HepG2 (cell line): ENCODE measurements at regions not wholly inside any gene's neighbourhood (a gene's known extent, or its start where the extent isn't known, plus 50 kb on each side); places are given as distances from the start of the nearest gene placed in this dataset.
A peak's percentile ranks its signal among the peaks of the same experiment; 100 is the strongest.

ENCODE experiments used
- ATAC-seq: fragments of 200-7000 bp; cut with Tn5 transposase; 3 replicates; pipeline ENCODE4 v1.9.1; 2020; ENCODE audit warnings: mild to moderate bottlenecking, moderate library complexity
- BruUV-seq: library from RNA; stranded (reverse); fragments of 400-500 nt; replicated peaks from 2 replicates; lab custom pipeline; 2021; lab: Mats Ljungman, UMichigan
- CTCF ChIA-PET: fragments of 300-600 bp; formaldehyde crosslinking; extraction: SDS; loops from one replicate; lab custom pipeline; 2021; ENCODE audit warnings: low total read pairs, inconsistent platforms, low intra/inter-chr PET ratio; lab: Yijun Ruan, JAX
- POLR2A ChIA-PET: fragments of 350-600 bp; sonication (Branson Sonifier 250); formaldehyde crosslinking; loops from one replicate; lab custom pipeline; 2020; ENCODE audit warnings: antibody characterized with exemption, inconsistent platforms; lab: Yijun Ruan, JAX
- DNase-seq: peaks from one replicate; pipeline ENCODE4 v3.0.0-alpha.2; 2015; ENCODE audit warnings: low spot score
- FAIRE-seq: peaks from 3 replicates; lab custom pipeline; 2011; peaks lifted over from hg19 to GRCh38; lab: Jason Lieb, UNC
- H2AFZ ChIP-seq: one replicate; pipeline ENCODE4 v1.6.1; 2011; ENCODE audit warnings: low read length, inconsistent platforms
- H3K27ac ChIP-seq: fragments of 300-600 bp; 3 replicates; pipeline ENCODE4 v1.8.0; 2011; ENCODE audit warnings: mixed run types, mild to moderate bottlenecking, mixed read lengths, low read length, inconsistent platforms; ENCODE audit not compliant: insufficient read depth; ENCODE audit errors: extremely low read length
- H3K27me3 ChIP-seq, 2 experiments: fragments of 200-600 bp in 1 of 2; 2 replicates in 1 of 2; 3 replicates in 1 of 2; pipeline versions ENCODE4 v1.6.0 to v1.8.0; 2011; ENCODE audit warnings: low read length in 2 of 2, mild to moderate bottlenecking in 2 of 2, moderate library complexity in 2 of 2, inconsistent platforms in 1 of 2; ENCODE audit not compliant: insufficient read depth in 2 of 2, control insufficient read depth in 1 of 2
- H3K36me3 ChIP-seq, 2 experiments: fragments of 200-600 bp in 1 of 2; replicated peaks in 1 of 2; 2 replicates in 1 of 2; 3 replicates in 1 of 2; pipeline versions ENCODE4 v1.5.1 to v1.8.0; 2011; ENCODE audit warnings: low read length in 2 of 2, inconsistent platforms in 1 of 2; ENCODE audit not compliant: insufficient read depth in 2 of 2, control insufficient read depth in 1 of 2
- H3K4me1 ChIP-seq: 2 replicates; pipeline ENCODE4 v1.5.1; 2012; ENCODE audit warnings: low read length, inconsistent platforms; ENCODE audit not compliant: insufficient read depth
- H3K4me2 ChIP-seq: 2 replicates; pipeline ENCODE4 v1.6.0; 2011; ENCODE audit warnings: low read depth, low read length, inconsistent platforms
- H3K4me3 ChIP-seq, 3 experiments: fragments of 200-600 bp in 1 of 3; sonication (generic), shearing (Covaris generic) in 1 of 3; replicated peaks in 1 of 3; 2 replicates each; pipeline ENCODE4 v1.5.1; 2011 to 2016; ENCODE audit warnings: low read length in 3 of 3, inconsistent platforms in 2 of 3, low read depth in 2 of 3, mild to moderate bottlenecking in 2 of 3, control low read depth in 1 of 3, mixed read lengths in 1 of 3; ENCODE audit not compliant: insufficient read depth in 1 of 3
- H3K79me2 ChIP-seq: one replicate; pipeline ENCODE4 v1.6.1; 2011; ENCODE audit warnings: low read length, inconsistent platforms; ENCODE audit not compliant: insufficient read depth
- H3K9ac ChIP-seq: 2 replicates; pipeline ENCODE4 v1.6.0; 2011; ENCODE audit warnings: mild to moderate bottlenecking, low read depth, low read length, inconsistent platforms; ENCODE audit not compliant: insufficient read depth
- H3K9me3 ChIP-seq: 2 replicates; pipeline ENCODE4 v1.5.1; 2012; ENCODE audit warnings: mild to moderate bottlenecking, low read length
- H4K20me1 ChIP-seq: 2 replicates; pipeline ENCODE4 v1.6.0; 2011; ENCODE audit warnings: inconsistent platforms, mild to moderate bottlenecking, low read length, moderate library complexity; ENCODE audit not compliant: insufficient read depth
- ELF3 ChIP-seq: IDR thresholded peaks from 2 replicates; pipeline ENCODE4 v1.6.1; 2016; ENCODE audit warnings: missing genetic modification reagents, missing compliant biosample characterization
- ETV5 ChIP-seq: IDR thresholded peaks from 2 replicates; pipeline ENCODE4 v1.6.1; 2018; ENCODE audit warnings: missing biosample characterization, missing genetic modification reagents, inconsistent platforms, borderline replicate concordance
- FOXA3 ChIP-seq: IDR thresholded peaks from 2 replicates; pipeline ENCODE4 v1.6.1; 2016; ENCODE audit warnings: missing genetic modification reagents, missing compliant biosample characterization
- KLF9 ChIP-seq: IDR thresholded peaks from 2 replicates; pipeline ENCODE4 v1.6.1; 2016; ENCODE audit warnings: low read depth
- RFX3 ChIP-seq: IDR thresholded peaks from 2 replicates; pipeline ENCODE4 v1.6.1; 2016; ENCODE audit warnings: missing biosample characterization, missing genetic modification reagents
- SALL1 ChIP-seq: sonication (generic); formaldehyde crosslinking; IDR thresholded peaks from 2 replicates; pipeline ENCODE4 v1.8.0; 2022; ENCODE audit warnings: mild to moderate bottlenecking, missing genetic modification reagents
- ZFX ChIP-seq: sonication (generic); formaldehyde crosslinking; IDR thresholded peaks from 2 replicates; pipeline ENCODE4 v1.4.0; 2020; ENCODE audit warnings: mild to moderate bottlenecking, low read depth, missing genetic modification reagents, moderate library complexity
- ZFY ChIP-seq: sonication (generic); formaldehyde crosslinking; IDR thresholded peaks from 2 replicates; pipeline ENCODE4 v1.4.0; 2020; ENCODE audit warnings: missing genetic modification reagents
- ZNF501 ChIP-seq: sonication (generic); formaldehyde crosslinking; IDR thresholded peaks from 2 replicates; pipeline ENCODE4 v1.5.1; 2020; ENCODE audit warnings: mild to moderate bottlenecking, moderate library complexity, missing genetic modification reagents
- WGBS: methylation state at CpG from one replicate; pipeline ENCODE4 v1.1.6; 2017; ENCODE audit warnings: low lambda C conversion rate; 5-methylcytosine and 5-hydroxymethylcytosine counted together
- in situ Hi-C: cut with HindIII; loops from 2 replicates; pipeline ENCODE4 v1.10.0; 2017; ENCODE audit warnings: low pct_unique_long_range_greater_than_20kb; ENCODE audit not compliant: extremely low pct_ligation_motif_present
- intact Hi-C: fragments of 100-400 bp; cut with micrococcal nuclease; formaldehyde crosslinking; loops from one replicate; pipeline ENCODE4 v1.10.0; 2022; ENCODE audit not compliant: unreplicated experiment
- TF ChIP-seq, protein P1 (sequence below): sonication (generic); formaldehyde crosslinking; IDR thresholded peaks from 2 replicates; pipeline ENCODE4 v1.5.1; 2020; ENCODE audit warnings: missing genetic modification reagents, mild to moderate bottlenecking, borderline replicate concordance
- TF ChIP-seq, protein P2 (sequence below): IDR thresholded peaks from 2 replicates; pipeline ENCODE4 v1.4.0; 2020; ENCODE audit warnings: mild to moderate bottlenecking, missing genetic modification reagents
- TF ChIP-seq, protein P3 (sequence below): IDR thresholded peaks from 2 replicates; pipeline ENCODE4 v1.6.1; 2012; ENCODE audit warnings: low read depth, low read length, improper control_type of control experiment
- TF ChIP-seq, protein P4 (sequence below): IDR thresholded peaks from 2 replicates; pipeline ENCODE4 v1.6.1; 2016; ENCODE audit warnings: low read depth
- TF ChIP-seq, protein P5 (sequence below): sonication (generic); formaldehyde crosslinking; IDR thresholded peaks from 2 replicates; pipeline ENCODE4 v1.8.1; 2023; ENCODE audit warnings: missing genetic modification reagents, inconsistent platforms, borderline replicate concordance

DNA sequence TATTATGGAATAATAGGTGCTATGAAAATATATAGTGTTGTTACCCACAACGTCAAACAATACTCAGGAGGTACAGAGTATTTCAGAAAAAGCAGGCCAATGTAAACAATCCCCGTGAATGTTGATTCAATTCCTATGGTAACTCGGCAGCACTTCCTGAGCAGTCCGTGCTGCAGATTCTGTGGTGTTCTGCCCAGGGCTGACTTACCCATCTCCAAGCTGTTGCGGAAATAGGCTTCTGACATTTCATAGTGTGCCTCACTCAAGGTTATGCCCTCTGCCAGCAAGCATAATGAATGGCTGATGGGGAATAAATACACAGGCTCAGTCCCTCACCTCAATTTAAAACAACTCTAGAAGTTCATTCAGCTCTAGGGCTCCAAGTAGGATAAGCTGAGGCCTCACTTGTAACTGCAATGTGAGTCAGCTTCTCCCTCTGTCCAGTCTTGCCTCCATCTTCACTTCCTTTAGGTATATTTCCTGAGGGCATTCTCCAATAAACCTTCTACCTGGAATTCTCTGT is 177.6 kb downstream of the GNAI1 start:
- BruUV-seq = no TSS peak
- ChIA-PET POLR2A (no interaction called here), CTCF (no interaction called here)
- Histone ChIP-seq H3K27ac (no peak overlapping the region), H3K9me3 (no peaks in the 10 kb centered on the region), H3K4me3 (no peak overlapping the region), H3K27me3 (no peaks in the 10 kb centered on the region), H2AFZ (no peak overlapping the region), H3K4me2 (peak overlapping the region; percentile 16; the same call in 1 of the 2 replicates), H3K36me3 (no peaks in the 10 kb centered on the region), H4K20me1 (no peaks in the 10 kb centered on the region), H3K4me1 (no peaks in the 10 kb centered on the region; the same call in 1 of the 2 replicates), H3K9ac (0 out of 2 replicates have a peak overlapping the region, but pooled peaks have one; percentile 4), H3K79me2 (no peaks in the 10 kb centered on the region)
- DNase-seq = peak; percentile 43
- intact Hi-C loops (no loop called here), in situ Hi-C loops (no loop called here)
- FAIRE-seq = no peak
- 0% methylated on average over 4 of the region's 5 CpGs for WGBS
- ATAC-seq = peak; percentile 88
- TF ChIP-seq SALL1 (CRISPR knock-in tag) (0 out of 2 replicates have a peak, but pooled peaks have one; percentile 19), ZFX (CRISPR knock-in tag) (peak; percentile 35; the same call in 1 of the 2 replicates), ZNF501 (CRISPR knock-in tag) (no peak), RFX3 (peak; percentile 64), ZFY (CRISPR knock-in tag) (0 out of 2 replicates have a peak, but pooled peaks have one; percentile 17), ETV5 (CRISPR knock-in tag) (peak; percentile 39; the same call in 1 of the 2 replicates), KLF9 (CRISPR knock-in tag) (no peak), FOXA3 (peak; percentile 64), ELF3 (peak; percentile 67)
- TF ChIP-seq, protein P1, sequence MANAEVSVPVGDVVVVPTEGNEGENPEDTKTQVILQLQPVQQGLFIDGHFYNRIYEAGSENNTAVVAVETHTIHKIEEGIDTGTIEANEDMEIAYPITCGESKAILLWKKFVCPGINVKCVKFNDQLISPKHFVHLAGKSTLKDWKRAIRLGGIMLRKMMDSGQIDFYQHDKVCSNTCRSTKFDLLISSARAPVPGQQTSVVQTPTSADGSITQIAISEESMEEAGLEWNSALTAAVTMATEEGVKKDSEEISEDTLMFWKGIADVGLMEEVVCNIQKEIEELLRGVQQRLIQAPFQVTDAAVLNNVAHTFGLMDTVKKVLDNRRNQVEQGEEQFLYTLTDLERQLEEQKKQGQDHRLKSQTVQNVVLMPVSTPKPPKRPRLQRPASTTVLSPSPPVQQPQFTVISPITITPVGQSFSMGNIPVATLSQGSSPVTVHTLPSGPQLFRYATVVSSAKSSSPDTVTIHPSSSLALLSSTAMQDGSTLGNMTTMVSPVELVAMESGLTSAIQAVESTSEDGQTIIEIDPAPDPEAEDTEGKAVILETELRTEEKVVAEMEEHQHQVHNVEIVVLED (CRISPR knock-in tag) = no peak
- TF ChIP-seq, protein P2, sequence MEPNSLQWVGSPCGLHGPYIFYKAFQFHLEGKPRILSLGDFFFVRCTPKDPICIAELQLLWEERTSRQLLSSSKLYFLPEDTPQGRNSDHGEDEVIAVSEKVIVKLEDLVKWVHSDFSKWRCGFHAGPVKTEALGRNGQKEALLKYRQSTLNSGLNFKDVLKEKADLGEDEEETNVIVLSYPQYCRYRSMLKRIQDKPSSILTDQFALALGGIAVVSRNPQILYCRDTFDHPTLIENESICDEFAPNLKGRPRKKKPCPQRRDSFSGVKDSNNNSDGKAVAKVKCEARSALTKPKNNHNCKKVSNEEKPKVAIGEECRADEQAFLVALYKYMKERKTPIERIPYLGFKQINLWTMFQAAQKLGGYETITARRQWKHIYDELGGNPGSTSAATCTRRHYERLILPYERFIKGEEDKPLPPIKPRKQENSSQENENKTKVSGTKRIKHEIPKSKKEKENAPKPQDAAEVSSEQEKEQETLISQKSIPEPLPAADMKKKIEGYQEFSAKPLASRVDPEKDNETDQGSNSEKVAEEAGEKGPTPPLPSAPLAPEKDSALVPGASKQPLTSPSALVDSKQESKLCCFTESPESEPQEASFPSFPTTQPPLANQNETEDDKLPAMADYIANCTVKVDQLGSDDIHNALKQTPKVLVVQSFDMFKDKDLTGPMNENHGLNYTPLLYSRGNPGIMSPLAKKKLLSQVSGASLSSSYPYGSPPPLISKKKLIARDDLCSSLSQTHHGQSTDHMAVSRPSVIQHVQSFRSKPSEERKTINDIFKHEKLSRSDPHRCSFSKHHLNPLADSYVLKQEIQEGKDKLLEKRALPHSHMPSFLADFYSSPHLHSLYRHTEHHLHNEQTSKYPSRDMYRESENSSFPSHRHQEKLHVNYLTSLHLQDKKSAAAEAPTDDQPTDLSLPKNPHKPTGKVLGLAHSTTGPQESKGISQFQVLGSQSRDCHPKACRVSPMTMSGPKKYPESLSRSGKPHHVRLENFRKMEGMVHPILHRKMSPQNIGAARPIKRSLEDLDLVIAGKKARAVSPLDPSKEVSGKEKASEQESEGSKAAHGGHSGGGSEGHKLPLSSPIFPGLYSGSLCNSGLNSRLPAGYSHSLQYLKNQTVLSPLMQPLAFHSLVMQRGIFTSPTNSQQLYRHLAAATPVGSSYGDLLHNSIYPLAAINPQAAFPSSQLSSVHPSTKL (CRISPR knock-in tag) = peak; percentile 59
- TF ChIP-seq, protein P3, sequence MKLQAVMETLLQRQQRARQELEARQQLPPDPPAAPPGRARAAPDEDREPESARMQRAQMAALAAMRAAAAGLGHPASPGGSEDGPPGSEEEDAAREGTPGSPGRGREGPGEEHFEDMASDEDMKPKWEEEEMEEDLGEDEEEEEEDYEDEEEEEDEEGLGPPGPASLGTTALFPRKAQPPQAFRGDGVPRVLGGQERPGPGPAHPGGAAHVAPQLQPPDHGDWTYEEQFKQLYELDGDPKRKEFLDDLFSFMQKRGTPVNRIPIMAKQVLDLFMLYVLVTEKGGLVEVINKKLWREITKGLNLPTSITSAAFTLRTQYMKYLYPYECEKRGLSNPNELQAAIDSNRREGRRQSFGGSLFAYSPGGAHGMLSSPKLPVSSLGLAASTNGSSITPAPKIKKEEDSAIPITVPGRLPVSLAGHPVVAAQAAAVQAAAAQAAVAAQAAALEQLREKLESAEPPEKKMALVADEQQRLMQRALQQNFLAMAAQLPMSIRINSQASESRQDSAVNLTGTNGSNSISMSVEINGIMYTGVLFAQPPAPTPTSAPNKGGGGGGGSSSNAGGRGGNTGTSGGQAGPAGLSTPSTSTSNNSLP = 0 out of 2 replicates have a peak, but pooled peaks have one; percentile 16
- TF ChIP-seq, protein P4, sequence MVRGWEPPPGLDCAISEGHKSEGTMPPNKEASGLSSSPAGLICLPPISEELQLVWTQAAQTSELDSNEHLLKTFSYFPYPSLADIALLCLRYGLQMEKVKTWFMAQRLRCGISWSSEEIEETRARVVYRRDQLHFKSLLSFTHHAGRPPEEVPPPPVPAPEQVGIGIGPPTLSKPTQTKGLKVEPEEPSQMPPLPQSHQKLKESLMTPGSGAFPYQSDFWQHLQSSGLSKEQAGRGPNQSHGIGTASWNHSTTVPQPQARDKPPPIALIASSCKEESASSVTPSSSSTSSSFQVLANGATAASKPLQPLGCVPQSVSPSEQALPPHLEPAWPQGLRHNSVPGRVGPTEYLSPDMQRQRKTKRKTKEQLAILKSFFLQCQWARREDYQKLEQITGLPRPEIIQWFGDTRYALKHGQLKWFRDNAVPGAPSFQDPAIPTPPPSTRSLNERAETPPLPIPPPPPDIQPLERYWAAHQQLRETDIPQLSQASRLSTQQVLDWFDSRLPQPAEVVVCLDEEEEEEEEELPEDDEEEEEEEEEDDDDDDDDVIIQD (CRISPR knock-in tag) = peak; percentile 54; the same call in 1 of the 2 replicates
- TF ChIP-seq, protein P5, sequence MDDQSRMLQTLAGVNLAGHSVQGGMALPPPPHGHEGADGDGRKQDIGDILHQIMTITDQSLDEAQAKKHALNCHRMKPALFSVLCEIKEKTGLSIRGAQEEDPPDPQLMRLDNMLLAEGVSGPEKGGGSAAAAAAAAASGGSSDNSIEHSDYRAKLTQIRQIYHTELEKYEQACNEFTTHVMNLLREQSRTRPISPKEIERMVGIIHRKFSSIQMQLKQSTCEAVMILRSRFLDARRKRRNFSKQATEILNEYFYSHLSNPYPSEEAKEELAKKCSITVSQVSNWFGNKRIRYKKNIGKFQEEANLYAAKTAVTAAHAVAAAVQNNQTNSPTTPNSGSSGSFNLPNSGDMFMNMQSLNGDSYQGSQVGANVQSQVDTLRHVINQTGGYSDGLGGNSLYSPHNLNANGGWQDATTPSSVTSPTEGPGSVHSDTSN (CRISPR knock-in tag) = no peak
